ENCODE measurements at regions not wholly inside any gene's neighbourhood (a gene's known extent, or its start where the extent isn't known, plus 50 kb on each side); places are given as distances from the start of the nearest gene placed in this dataset.
A peak's percentile ranks its signal among the peaks of the same experiment; 100 is the strongest.
"Not testable (repeated sequence)": the region's sequence is repeated elsewhere in the genome, so short reads cannot be mapped to it uniquely, and the experiment has no call there.

DNA sequence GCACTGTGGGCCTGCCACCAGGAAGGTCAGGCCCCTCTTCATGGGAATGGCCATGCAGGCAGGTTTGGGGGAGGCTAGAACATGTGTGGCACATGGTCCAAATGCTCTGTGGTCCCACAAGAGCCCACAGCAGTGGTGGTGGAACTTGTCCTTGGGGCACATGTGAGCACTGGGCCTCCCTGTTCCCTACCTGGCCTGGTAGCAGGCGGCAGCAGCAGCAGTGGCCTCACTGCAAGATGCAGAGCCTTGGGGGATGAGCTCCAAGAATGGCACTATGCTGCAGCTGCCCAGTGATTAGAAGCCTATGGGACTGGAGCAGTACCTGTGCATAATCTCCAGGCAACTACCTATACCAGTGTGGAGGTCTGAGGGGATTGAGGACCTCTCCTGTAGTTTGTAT is 197.0 kb upstream of the DCAF8L1 start:
- no peak overlapping the region for H3K4me3 ChIP-seq (replicated peaks in 1 of 2; ENCODE audit: low read depth in 2 of 2, low read length in 2 of 2)
- no peak for DNase-seq (ENCODE audit: low read depth in 2 of 2)
- TF ChIP-seq, protein P1, sequence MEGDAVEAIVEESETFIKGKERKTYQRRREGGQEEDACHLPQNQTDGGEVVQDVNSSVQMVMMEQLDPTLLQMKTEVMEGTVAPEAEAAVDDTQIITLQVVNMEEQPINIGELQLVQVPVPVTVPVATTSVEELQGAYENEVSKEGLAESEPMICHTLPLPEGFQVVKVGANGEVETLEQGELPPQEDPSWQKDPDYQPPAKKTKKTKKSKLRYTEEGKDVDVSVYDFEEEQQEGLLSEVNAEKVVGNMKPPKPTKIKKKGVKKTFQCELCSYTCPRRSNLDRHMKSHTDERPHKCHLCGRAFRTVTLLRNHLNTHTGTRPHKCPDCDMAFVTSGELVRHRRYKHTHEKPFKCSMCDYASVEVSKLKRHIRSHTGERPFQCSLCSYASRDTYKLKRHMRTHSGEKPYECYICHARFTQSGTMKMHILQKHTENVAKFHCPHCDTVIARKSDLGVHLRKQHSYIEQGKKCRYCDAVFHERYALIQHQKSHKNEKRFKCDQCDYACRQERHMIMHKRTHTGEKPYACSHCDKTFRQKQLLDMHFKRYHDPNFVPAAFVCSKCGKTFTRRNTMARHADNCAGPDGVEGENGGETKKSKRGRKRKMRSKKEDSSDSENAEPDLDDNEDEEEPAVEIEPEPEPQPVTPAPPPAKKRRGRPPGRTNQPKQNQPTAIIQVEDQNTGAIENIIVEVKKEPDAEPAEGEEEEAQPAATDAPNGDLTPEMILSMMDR (IDR thresholded peaks at IDR 0.05; ENCODE audit: low read depth, low read length), result no peak

DNA sequence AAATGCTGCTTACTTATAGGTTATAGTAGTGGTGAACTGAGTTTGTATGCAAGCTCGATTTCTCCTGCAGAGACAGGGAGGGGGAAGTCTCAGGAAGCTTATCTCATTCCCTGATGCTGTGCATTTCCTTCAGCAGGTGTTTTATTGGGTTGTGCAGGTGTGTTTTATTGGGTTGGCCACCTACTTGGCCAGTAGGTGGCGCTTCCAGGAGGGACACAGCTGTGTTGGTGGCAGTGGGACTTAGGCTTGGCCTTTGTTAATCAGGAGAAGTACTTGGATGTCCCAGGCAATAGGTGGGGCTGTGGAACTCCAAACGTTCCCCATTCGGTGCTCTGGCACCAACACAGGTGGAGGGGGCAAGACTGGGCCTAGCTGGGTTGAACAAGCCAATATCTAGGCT is 196.0 kb upstream of the DCAF8L1 start:
- H3K4me3 ChIP-seq (replicated peaks in 1 of 2; ENCODE audit: low read depth in 2 of 2, low read length in 2 of 2), result no peak overlapping the region
- peak in 1 of 2 donors; percentile 0 for DNase-seq (ENCODE audit: low read depth in 2 of 2)
- TF ChIP-seq, protein P1 (IDR thresholded peaks at IDR 0.05; ENCODE audit: low read depth, low read length), result peak; percentile 9

DNA sequence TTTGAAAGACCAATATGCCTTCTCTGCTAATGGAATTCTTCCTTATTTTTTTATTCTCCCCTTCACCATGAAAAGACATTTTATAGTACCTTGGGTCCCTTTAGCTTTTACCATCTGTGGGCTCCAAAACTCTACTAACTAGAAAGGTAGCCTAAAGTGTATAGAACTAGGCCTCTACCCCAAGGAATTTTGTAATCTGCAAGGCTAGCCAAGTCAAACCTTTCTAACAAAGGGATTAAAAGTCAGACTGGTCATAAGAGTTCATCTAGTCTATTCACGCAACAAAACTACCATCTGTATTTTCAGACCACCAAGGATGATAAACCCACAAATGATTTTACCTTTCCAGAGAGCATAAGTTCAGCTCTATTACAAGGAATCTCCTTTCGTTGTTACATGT is 189.5 kb upstream of the DCAF8L1 start:
- DNase-seq (ENCODE audit: low read depth in 2 of 2), result no peak
- no peak overlapping the region for H3K4me3 ChIP-seq (replicated peaks in 1 of 2; ENCODE audit: low read depth in 2 of 2, low read length in 2 of 2)
- TF ChIP-seq, protein P1 (IDR thresholded peaks at IDR 0.05; ENCODE audit: low read depth, low read length), result no peak

DNA sequence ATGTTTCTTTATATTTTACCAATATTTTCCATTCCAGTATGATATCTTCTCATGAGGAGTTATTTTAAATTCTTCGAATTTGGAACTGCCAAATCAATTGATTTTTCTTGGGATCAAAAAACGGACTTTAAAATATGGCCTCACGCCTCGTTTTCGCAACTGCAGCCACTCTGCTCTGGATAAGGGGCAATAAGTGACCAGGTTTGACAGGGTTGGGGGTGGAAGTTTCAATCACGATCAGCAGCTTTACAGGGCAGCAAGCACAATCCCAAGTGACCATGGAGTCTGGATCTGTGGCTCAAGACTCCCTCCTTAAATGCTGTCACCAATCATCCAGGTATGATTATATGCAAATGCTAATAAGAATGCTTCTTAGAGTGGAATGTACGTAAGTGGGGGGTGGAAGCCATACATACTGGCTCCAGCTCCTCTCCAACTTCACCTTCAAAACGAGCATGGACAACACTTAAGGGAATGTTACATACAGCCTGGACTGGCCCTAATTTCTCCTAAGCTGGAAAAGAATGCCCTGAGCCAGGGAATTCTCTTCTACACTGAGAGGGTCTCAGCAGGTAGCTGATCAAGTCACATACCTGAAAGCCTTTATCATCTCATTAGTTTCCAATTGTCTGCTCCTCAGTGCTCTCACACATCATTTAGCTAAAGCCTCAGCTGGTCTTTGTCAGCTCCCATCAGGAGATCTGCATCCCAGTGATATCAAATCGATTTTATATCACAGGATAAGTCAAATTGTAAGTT is 176.9 kb upstream of the DCAF8L1 start:
- no peak overlapping the region for H3K4me3 ChIP-seq (replicated peaks in 1 of 2; ENCODE audit: low read depth in 2 of 2, low read length in 2 of 2)
- TF ChIP-seq, protein P1 (IDR thresholded peaks at IDR 0.05; ENCODE audit: low read depth, low read length), result no peak
- DNase-seq (ENCODE audit: low read depth in 2 of 2), result no peak

DNA sequence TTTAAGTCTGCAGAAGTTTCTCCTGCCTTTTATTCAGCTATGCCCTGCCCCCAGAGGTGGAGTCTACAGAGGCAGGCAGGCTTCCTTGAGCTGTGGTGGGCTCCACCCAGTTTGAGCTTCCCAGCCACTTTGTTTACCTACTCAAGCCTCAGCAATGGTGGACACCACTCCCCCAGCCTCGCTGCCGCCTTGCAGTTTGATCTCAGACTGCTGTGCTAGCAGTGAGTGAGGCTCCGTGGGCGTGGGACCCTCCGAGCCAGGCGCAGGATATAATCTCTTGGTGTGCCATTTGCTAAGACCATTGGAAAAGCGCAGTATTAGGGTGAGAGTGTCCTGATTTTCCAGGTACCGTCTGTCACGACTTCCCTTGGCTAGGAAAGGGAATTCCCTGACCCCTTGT is 171.0 kb upstream of the DCAF8L1 start:
- not testable (repeated sequence) for DNase-seq (ENCODE audit: low read depth in 2 of 2); H3K4me3 ChIP-seq (replicated peaks in 1 of 2; ENCODE audit: low read depth in 2 of 2, low read length in 2 of 2)

DNA sequence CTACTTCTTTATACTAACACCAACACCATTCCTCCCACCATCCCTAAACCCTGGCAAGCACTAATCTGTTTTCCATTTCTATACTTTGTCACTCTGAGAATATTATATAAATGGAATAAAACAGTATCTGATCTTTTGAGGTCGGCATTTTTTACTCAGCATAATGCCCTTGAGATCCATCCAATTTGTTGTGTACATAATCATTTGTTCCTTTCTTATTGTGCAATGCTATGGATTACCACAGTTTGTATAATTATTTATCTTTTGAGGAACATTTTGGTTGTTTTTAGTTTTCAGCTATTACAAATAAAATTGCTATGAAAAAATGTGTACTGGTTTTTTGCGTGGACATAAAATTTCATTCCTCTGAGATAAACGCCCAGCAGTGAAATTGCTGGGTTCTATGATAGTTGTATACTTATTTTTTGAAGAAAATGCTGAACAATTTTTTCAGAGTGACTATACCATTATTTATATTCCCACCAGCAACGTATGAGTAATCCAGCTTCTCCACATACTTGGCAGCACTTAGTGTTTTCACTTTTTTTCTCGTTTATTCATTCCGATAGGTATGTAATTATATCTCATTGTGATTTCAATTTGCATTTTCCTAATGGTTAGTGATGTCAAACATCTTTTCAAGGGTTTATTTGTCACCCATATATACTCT is 154.3 kb upstream of the DCAF8L1 start:
- TF ChIP-seq, protein P1 (IDR thresholded peaks at IDR 0.05; ENCODE audit: low read depth, low read length), result no peak
- peak; percentile 28 to 66 for DNase-seq (ENCODE audit: low read depth in 2 of 2)
- H3K4me3 ChIP-seq (replicated peaks in 1 of 2; ENCODE audit: low read depth in 2 of 2, low read length in 2 of 2), result no peak overlapping the region

DNA sequence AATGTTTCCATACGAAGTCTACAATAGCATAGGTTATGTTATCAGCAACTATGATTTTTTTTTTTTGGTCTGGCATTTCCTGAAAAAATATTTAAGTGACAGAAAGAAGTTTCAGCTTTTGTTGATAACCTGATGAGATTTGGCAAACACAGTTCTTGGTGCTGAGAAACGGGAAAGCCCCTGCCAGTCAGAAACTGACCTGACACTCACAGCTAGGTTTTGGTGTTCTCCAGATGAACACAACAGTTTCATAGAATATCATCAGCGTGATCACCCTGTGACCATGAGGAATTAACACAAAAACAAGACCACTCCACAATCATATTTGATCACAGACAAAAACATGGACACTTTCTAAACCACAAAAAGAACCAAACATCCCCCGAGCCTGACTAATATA is 152.5 kb upstream of the DCAF8L1 start:
- TF ChIP-seq, protein P1 (IDR thresholded peaks at IDR 0.05; ENCODE audit: low read depth, low read length), result no peak
- DNase-seq (ENCODE audit: low read depth in 2 of 2), result no peak
- H3K4me3 ChIP-seq (replicated peaks in 1 of 2; ENCODE audit: low read depth in 2 of 2, low read length in 2 of 2), result no peak overlapping the region

All from cardiac fibroblast (primary cell).